Activated T-cell treated with anti-CD3 and anti-CD28 coated beads, Interleukin-2, amount 50 U/mL, for 4 hours (primary cell): ENCODE measurements at regions not wholly inside any gene's neighbourhood (a gene's known extent, or its start where the extent isn't known, plus 50 kb on each side); places are given as distances from the start of the nearest gene placed in this dataset.
"Not testable (repeated sequence)": the region's sequence is repeated elsewhere in the genome, so short reads cannot be mapped to it uniquely, and the experiment has no call there.

Experiments
- ATAC-seq, 2 donors: fragments of 200-7000 bp; cut with Tn5 transposase; one replicate each; pipeline ENCODE4 v1.10.0; 2021
- DNase-seq: peaks from one replicate; pipeline ENCODE4 v3.0.0-alpha.2; 2020
- H3K27me3 Mint-ChIP-seq: one replicate; pipeline ENCODE4 v1.8.0; 2021; ENCODE audit warnings: low read depth, mixed read lengths
- H3K36me3 Mint-ChIP-seq: one replicate; pipeline ENCODE4 v1.8.0; 2022; ENCODE audit warnings: mixed read lengths; ENCODE audit not compliant: insufficient read depth
- H3K4me1 Mint-ChIP-seq: one replicate; pipeline ENCODE4 v1.8.0; 2021; ENCODE audit warnings: low read depth, mixed read lengths
- H3K4me3 Mint-ChIP-seq: one replicate; pipeline ENCODE4 v1.8.0; 2021; ENCODE audit warnings: mild to moderate bottlenecking, moderate library complexity, mixed read lengths
- H3K9me3 Mint-ChIP-seq: one replicate; pipeline ENCODE4 v1.8.0; 2021; ENCODE audit warnings: mixed read lengths

GRCh38 chr3:59374091-59374817, 324.4 kb upstream of the CFAP20DC start:
- no peaks in the 10 kb centered on the region for H3K36me3 Mint-ChIP-seq
- DNase-seq: no peak
- no peak for ATAC-seq
- H3K9me3 Mint-ChIP-seq: no peaks in the 10 kb centered on the region
- peaks cover 8% of the 10 kb centered on the region for H3K4me1 Mint-ChIP-seq
- H3K4me3 Mint-ChIP-seq: no peak overlapping the region
- no peaks in the 10 kb centered on the region for H3K27me3 Mint-ChIP-seq

GRCh38 chr3:59372346-59372745, 322.5 kb upstream of the CFAP20DC start:
- DNase-seq: no peak
- H3K36me3 Mint-ChIP-seq: no peaks in the 10 kb centered on the region
- peaks cover 9% of the 10 kb centered on the region for H3K4me1 Mint-ChIP-seq
- H3K27me3 Mint-ChIP-seq: no peaks in the 10 kb centered on the region
- ATAC-seq: no peak
- H3K4me3 Mint-ChIP-seq: no peak overlapping the region
- no peaks in the 10 kb centered on the region for H3K9me3 Mint-ChIP-seq

- Mint-ChIP-seq H3K4me1 (peaks cover 8% of the 10 kb centered on the region), H3K4me3 (no peak overlapping the region), H3K36me3 (no peaks in the 10 kb centered on the region), H3K9me3 (no peaks in the 10 kb centered on the region), H3K27me3 (peaks cover under 1% of the 10 kb centered on the region)
- DNase-seq: no peak
- ATAC-seq: no peak
Observed at GRCh38 chr3:59368900-59369675, 319.3 kb upstream of the CFAP20DC start.

GRCh38 chr3:59367150-59367549, 317.3 kb upstream of the CFAP20DC start:
- DNase-seq: no peak
- Mint-ChIP-seq H3K27me3 (peaks cover 2% of the 10 kb centered on the region), H3K4me3 (no peak overlapping the region), H3K36me3 (no peaks in the 10 kb centered on the region), H3K4me1 (peaks cover 8% of the 10 kb centered on the region), H3K9me3 (no peaks in the 10 kb centered on the region)
- ATAC-seq: no peak

GRCh38 chr3:59366218-59366617, 316.4 kb upstream of the CFAP20DC start:
- Mint-ChIP-seq H3K36me3 (no peaks in the 10 kb centered on the region), H3K27me3 (peaks cover 2% of the 10 kb centered on the region), H3K4me3 (no peak overlapping the region), H3K9me3 (peaks cover 6% of the 10 kb centered on the region), H3K4me1 (peaks cover 8% of the 10 kb centered on the region)
- ATAC-seq (no peak), DNase-seq (no peak)

- peaks cover 7% of the 10 kb centered on the region for H3K4me1 Mint-ChIP-seq
- H3K27me3 Mint-ChIP-seq: peaks cover 2% of the 10 kb centered on the region
- peaks cover 7% of the 10 kb centered on the region for H3K9me3 Mint-ChIP-seq
- H3K4me3 Mint-ChIP-seq: no peak overlapping the region
- DNase-seq (no peak), ATAC-seq (no peak)
- peaks cover 2% of the 10 kb centered on the region for H3K36me3 Mint-ChIP-seq
Observed at GRCh38 chr3:59364496-59364895, 314.7 kb upstream of the CFAP20DC start.

GRCh38 chr3:59360312-59360711, 310.5 kb upstream of the CFAP20DC start:
- not testable (repeated sequence) for H3K36me3 Mint-ChIP-seq, ATAC-seq, H3K27me3 Mint-ChIP-seq, DNase-seq, H3K4me3 Mint-ChIP-seq, H3K4me1 Mint-ChIP-seq
- H3K9me3 Mint-ChIP-seq: peaks cover 13% of the 10 kb centered on the region

- H3K9me3 Mint-ChIP-seq: no peaks in the 10 kb centered on the region
- peaks cover 3% of the 10 kb centered on the region for H3K4me1 Mint-ChIP-seq
- H3K4me3 Mint-ChIP-seq: no peak overlapping the region
- no peaks in the 10 kb centered on the region for H3K36me3 Mint-ChIP-seq
- no peaks in the 10 kb centered on the region for H3K27me3 Mint-ChIP-seq
- DNase-seq: no peak
- ATAC-seq: no peak
Observed at GRCh38 chr3:59341459-59341858, 291.6 kb upstream of the CFAP20DC start.

- H3K4me1 Mint-ChIP-seq: peaks cover 3% of the 10 kb centered on the region
- H3K27me3 Mint-ChIP-seq: no peaks in the 10 kb centered on the region
- no peaks in the 10 kb centered on the region for H3K36me3 Mint-ChIP-seq
- ATAC-seq (no peak), DNase-seq (no peak)
- no peak overlapping the region for H3K4me3 Mint-ChIP-seq
- no peaks in the 10 kb centered on the region for H3K9me3 Mint-ChIP-seq
Observed at GRCh38 chr3:59339818-59340217, 290.0 kb upstream of the CFAP20DC start.

GRCh38 chr3:59338934-59339333, 289.1 kb upstream of the CFAP20DC start:
- H3K4me3 Mint-ChIP-seq: no peak overlapping the region
- no peaks in the 10 kb centered on the region for H3K9me3 Mint-ChIP-seq
- DNase-seq: no peak
- ATAC-seq: no peak
- no peaks in the 10 kb centered on the region for H3K36me3 Mint-ChIP-seq
- H3K27me3 Mint-ChIP-seq: no peaks in the 10 kb centered on the region
- peaks cover 3% of the 10 kb centered on the region for H3K4me1 Mint-ChIP-seq

GRCh38 chr3:59335338-59335737, 285.5 kb upstream of the CFAP20DC start:
- Mint-ChIP-seq H3K4me1 (peaks cover 3% of the 10 kb centered on the region), H3K9me3 (no peaks in the 10 kb centered on the region)

GRCh38 chr3:59334585-59334984, 284.8 kb upstream of the CFAP20DC start:
- H3K27me3 Mint-ChIP-seq: no peaks in the 10 kb centered on the region
- H3K4me1 Mint-ChIP-seq: no peaks in the 10 kb centered on the region

More at GRCh38 chr3:59335338-59335737, 285.5 kb upstream of the CFAP20DC start:
- DNase-seq (no peak), ATAC-seq (no peak)
- H3K27me3 Mint-ChIP-seq: no peaks in the 10 kb centered on the region
- no peak overlapping the region for H3K4me3 Mint-ChIP-seq
- H3K36me3 Mint-ChIP-seq: no peaks in the 10 kb centered on the region

GRCh38 chr3:59327376-59327808, 277.6 kb upstream of the CFAP20DC start:
- ATAC-seq: no peak
- H3K27me3 Mint-ChIP-seq: no peaks in the 10 kb centered on the region
- no peaks in the 10 kb centered on the region for H3K4me1 Mint-ChIP-seq
- H3K4me3 Mint-ChIP-seq: no peak overlapping the region
- DNase-seq: no peak
- H3K36me3 Mint-ChIP-seq: no peaks in the 10 kb centered on the region
- no peaks in the 10 kb centered on the region for H3K9me3 Mint-ChIP-seq

More at GRCh38 chr3:59334585-59334984, 284.8 kb upstream of the CFAP20DC start:
- ATAC-seq (no peak), DNase-seq (no peak)
- H3K4me3 Mint-ChIP-seq: no peak overlapping the region
- no peaks in the 10 kb centered on the region for H3K9me3 Mint-ChIP-seq
- H3K36me3 Mint-ChIP-seq: no peaks in the 10 kb centered on the region

GRCh38 chr3:59326246-59327024, 276.6 kb upstream of the CFAP20DC start:
- DNase-seq (no peak), ATAC-seq (no peak)
- Mint-ChIP-seq H3K4me1 (no peaks in the 10 kb centered on the region), H3K9me3 (no peaks in the 10 kb centered on the region), H3K4me3 (no peak overlapping the region), H3K36me3 (no peaks in the 10 kb centered on the region), H3K27me3 (no peaks in the 10 kb centered on the region)
